HCT116 (cell line): ENCODE measurements at regions not wholly inside any gene's neighbourhood (a gene's known extent, or its start where the extent isn't known, plus 50 kb on each side); places are given as distances from the start of the nearest gene placed in this dataset.

Experiments used
- CTCF ChIP-seq, 3 experiments: fragments of 200-600 bp in 1 of 3; sonication (generic) in 1 of 3; IDR thresholded peaks in 2 of 3; conservative IDR thresholded peaks in 1 of 3; 2 replicates each; pipeline ENCODE4 v1.5.1; 2012 to 2017; ENCODE audit warnings: low read depth in 2 of 3, low read length in 2 of 3, antibody characterized with exemption in 1 of 3, borderline replicate concordance in 1 of 3, control low read depth in 1 of 3, mild to moderate bottlenecking in 1 of 3, mixed read lengths in 1 of 3, mixed run types in 1 of 3, moderate library complexity in 1 of 3; ENCODE audit not compliant: insufficient read depth in 1 of 3
- EZH2phosphoT487 ChIP-seq: fragments of 200-600 bp; IDR thresholded peaks from 2 replicates; pipeline ENCODE4 v1.6.1; 2018; ENCODE audit warnings: antibody characterized with exemption, borderline replicate concordance
- POLR2AphosphoS5 ChIP-seq: IDR thresholded peaks from 2 replicates; pipeline ENCODE4 v1.6.1; 2011; ENCODE audit warnings: mild to moderate bottlenecking, low read depth, low read length, moderate library complexity
- RAD21 ChIP-seq: IDR thresholded peaks from 2 replicates; pipeline ENCODE4 v1.6.1; 2012; ENCODE audit warnings: low read depth, mild to moderate bottlenecking
- REST ChIP-seq: IDR thresholded peaks from 2 replicates; pipeline ENCODE4 v1.6.1; 2012; ENCODE audit warnings: low read depth
- SIN3A ChIP-seq: IDR thresholded peaks from 2 replicates; pipeline ENCODE4 v1.6.1; 2012; ENCODE audit warnings: low read depth
- SP1 ChIP-seq: IDR thresholded peaks from 2 replicates; pipeline ENCODE4 v1.6.1; 2012; ENCODE audit warnings: low read depth
- ZNF274 ChIP-seq: fragments of 200-500 bp; sonication (Bioruptor generic); IDR thresholded peaks from 2 replicates; pipeline ENCODE4 v1.6.1; 2014; ENCODE audit warnings: mild to moderate bottlenecking, low read depth, low read length, inconsistent platforms

- TF ChIP-seq CTCF (IDR thresholded peaks at IDR 0.05 in 2 of 3, conservative IDR thresholded peaks at IDR 0.05 in 1 of 3; ENCODE audit: borderline replicate concordance in 1 of 3, insufficient read depth in 1 of 3, low read depth in 2 of 3, low read length in 2 of 3) (no peak), SP1 (no peak), ZNF274 (no peak), SIN3A (no peak), POLR2AphosphoS5 (no peak), REST (no peak), RAD21 (no peak), EZH2phosphoT487 (no peak)
Measured at GRCh38 chr4:114281164-114281960, 301.9 kb upstream of the ARSJ start.
